Middle frontal gyrus (tissue), 1 donor: ENCODE measurements at regions not wholly inside any gene's neighbourhood (a gene's known extent, or its start where the extent isn't known, plus 50 kb on each side); places are given as distances from the start of the nearest gene placed in this dataset.
A peak's percentile ranks its signal among the peaks of the same experiment; 100 is the strongest.

Experiments used
- DNase-seq: peaks from one replicate; pipeline ENCODE4 v3.0.0-alpha.2; 2015; ENCODE audit warnings: low spot score; ENCODE audit errors: extremely low spot score

- DNase-seq, result no peak
These were observed 62.3 kb upstream of the PARVA start for GRCh38 chr11:12315024-12315423.

GRCh38 chr11:12316432-12316831 is 60.9 kb upstream of the PARVA start:
- DNase-seq, result no peak

GRCh38 chr11:12318791-12319438 is 58.5 kb upstream of the PARVA start:
- peak; percentile 7 for DNase-seq

- no peak for DNase-seq
These were observed 57.9 kb upstream of the PARVA start for GRCh38 chr11:12319461-12319951.

- DNase-seq, result no peak
These were observed 57.4 kb upstream of the PARVA start for GRCh38 chr11:12319988-12320387.

- no peak for DNase-seq
These were observed 56.0 kb upstream of the PARVA start for GRCh38 chr11:12321217-12321937.

GRCh38 chr11:12324585-12324984 is 52.8 kb upstream of the PARVA start:
- DNase-seq, result no peak
